GM12878 (cell line): ENCODE measurements at regions not wholly inside any gene's neighbourhood (a gene's known extent, or its start where the extent isn't known, plus 50 kb on each side); places are given as distances from the start of the nearest gene placed in this dataset.

Experiments
- ATAC-seq: fragments of 200-7000 bp; cut with Tn5 transposase; 3 replicates; pipeline ENCODE4 v1.9.1; 2020; ENCODE audit warnings: mild to moderate bottlenecking, moderate library complexity
- BruUV-seq: library from RNA; stranded (reverse); fragments of 400-500 nt; replicated peaks from 2 replicates; lab custom pipeline; 2021; lab: Mats Ljungman, UMichigan
- CTCF ChIA-PET: fragments of 300-600 bp; sonication (Branson Sonifier 250); formaldehyde crosslinking; extraction: SDS; loops from one replicate; lab custom pipeline; 2021; ENCODE audit warnings: inconsistent platforms; lab: Yijun Ruan, JAX
- POLR2A ChIA-PET: fragments of 350-600 bp; formaldehyde crosslinking; extraction: SDS; loops from one replicate; lab custom pipeline; 2021; ENCODE audit warnings: inconsistent platforms; lab: Charles Lee
- RAD21 ChIA-PET: fragments of 300-600 bp; sonication (Branson Sonifier 250); formaldehyde crosslinking; loops from one replicate; lab custom pipeline; 2023; ENCODE audit warnings: antibody characterized with exemption; ENCODE audit not compliant: unreplicated experiment; lab: Charles Lee
- SMC1A ChIA-PET: fragments of 300-600 bp; sonication (Branson Sonifier 250); formaldehyde crosslinking; loops from one replicate; lab custom pipeline; 2023; ENCODE audit not compliant: unreplicated experiment, uncharacterized antibody; lab: Charles Lee
- DNase-seq: peaks from one replicate; pipeline ENCODE4 v3.0.0-alpha.2; 2011; ENCODE audit warnings: low read depth, low spot score
- FAIRE-seq: peaks from 3 replicates; lab custom pipeline; 2011; peaks lifted over from hg19 to GRCh38; lab: Jason Lieb, UNC
- H2AFZ ChIP-seq: 2 replicates; pipeline ENCODE4 v1.6.0; 2011; ENCODE audit warnings: low read depth, low read length, control low read depth; ENCODE audit not compliant: control insufficient read depth
- H3K27ac ChIP-seq: 2 replicates; pipeline ENCODE4 v1.5.1; 2011; ENCODE audit warnings: control low read depth; ENCODE audit not compliant: control insufficient read depth, insufficient read depth
- H3K27me3 ChIP-seq, 2 experiments: replicated peaks in 1 of 2; 2 replicates each; pipeline versions ENCODE4 v1.6.0 to v1.6.1; 2011; ENCODE audit warnings: low read length in 1 of 2; ENCODE audit not compliant: control insufficient read depth in 2 of 2, insufficient read depth in 2 of 2
- H3K36me3 ChIP-seq, 2 experiments: 2 replicates each; pipeline ENCODE4 v1.5.1; 2011; ENCODE audit warnings: low read length in 1 of 2; ENCODE audit not compliant: control insufficient read depth in 2 of 2, insufficient read depth in 2 of 2
- H3K4me1 ChIP-seq: 2 replicates; pipeline ENCODE4 v1.6.1; 2011; ENCODE audit warnings: mild to moderate bottlenecking, low read length, moderate library complexity, mixed read lengths; ENCODE audit not compliant: control insufficient read depth, insufficient read depth
- H3K4me2 ChIP-seq: 2 replicates; pipeline ENCODE4 v1.6.0; 2011; ENCODE audit warnings: control low read depth; ENCODE audit not compliant: control insufficient read depth, insufficient read depth
- H3K4me3 ChIP-seq: fragments of 200-600 bp; sonication (generic); 2 replicates; pipeline ENCODE4 v1.5.1; 2016
- H3K79me2 ChIP-seq: 2 replicates; pipeline ENCODE4 v1.6.0; 2011; ENCODE audit warnings: low read length; ENCODE audit not compliant: control insufficient read depth, insufficient read depth
- H3K9ac ChIP-seq: 2 replicates; pipeline ENCODE4 v1.8.0; 2011; ENCODE audit warnings: low read length, control low read depth, mixed read lengths; ENCODE audit not compliant: control insufficient read depth, insufficient read depth
- H3K9me3 ChIP-seq: replicated peaks from 3 replicates; pipeline ENCODE4 v1.5.1; 2011; ENCODE audit warnings: mild to moderate bottlenecking, low read length; ENCODE audit not compliant: control insufficient read depth, insufficient read depth
- H4K20me1 ChIP-seq: 2 replicates; pipeline ENCODE4 v1.6.0; 2011; ENCODE audit not compliant: control insufficient read depth, insufficient read depth
- ATF3 ChIP-seq: IDR thresholded peaks from 2 replicates; pipeline ENCODE4 v1.6.1; 2011; ENCODE audit warnings: low read depth, mild to moderate bottlenecking, low read length, moderate library complexity, borderline replicate concordance; ENCODE audit errors: extremely low read depth
- ETV6 ChIP-seq, 2 experiments: fragments of 450-650 bp in 1 of 2; IDR thresholded peaks in 1 of 2; conservative IDR thresholded peaks in 1 of 2; 2 replicates each; pipeline ENCODE4 v1.6.1; 2014; ENCODE audit warnings: antibody characterized with exemption in 1 of 2, borderline replicate concordance in 1 of 2, low read depth in 1 of 2, mild to moderate bottlenecking in 1 of 2, moderate library complexity in 1 of 2
- LARP7 ChIP-seq: fragments of 450-650 bp; IDR thresholded peaks from 2 replicates; pipeline ENCODE4 v1.6.1; 2017; ENCODE audit warnings: mild to moderate bottlenecking
- MTA3 ChIP-seq: IDR thresholded peaks from 2 replicates; pipeline ENCODE4 v1.6.1; 2012; ENCODE audit warnings: low read length, inconsistent platforms, borderline replicate concordance
- MXI1 ChIP-seq: fragments of 150-350 bp; IDR thresholded peaks from 2 replicates; pipeline ENCODE4 v1.6.1; 2011; ENCODE audit warnings: low read depth, mild to moderate bottlenecking, inconsistent platforms, low read length, improper control_type of control experiment
- NRF1 ChIP-seq: conservative IDR thresholded peaks from 2 replicates; pipeline ENCODE4 v1.6.1; 2011; ENCODE audit warnings: mild to moderate bottlenecking, low read depth, low read length, improper control_type of control experiment
- PML ChIP-seq: IDR thresholded peaks from 2 replicates; pipeline ENCODE4 v1.6.1; 2012; ENCODE audit warnings: low read length, inconsistent platforms
- POLR2AphosphoS5 ChIP-seq: IDR thresholded peaks from 2 replicates; pipeline ENCODE4 v1.6.1; 2011; ENCODE audit warnings: mild to moderate bottlenecking, low read length, inconsistent platforms
- SPI1 ChIP-seq: IDR thresholded peaks from 2 replicates; pipeline ENCODE4 v1.6.1; 2011; ENCODE audit warnings: low read depth, mild to moderate bottlenecking, low read length, moderate library complexity, borderline replicate concordance; ENCODE audit not compliant: insufficient read depth
- TAF1 ChIP-seq: IDR thresholded peaks from 2 replicates; pipeline ENCODE4 v1.6.1; 2011; ENCODE audit warnings: mild to moderate bottlenecking, low read depth, low read length, borderline replicate concordance
- ZBED1 ChIP-seq: IDR thresholded peaks from 2 replicates; pipeline ENCODE4 v1.6.1; 2016; ENCODE audit warnings: borderline replicate concordance
- WGBS: methylation state at CpG from one replicate; pipeline ENCODE4 v1.1.6; 2016; ENCODE audit warnings: low lambda C conversion rate; ENCODE audit not compliant: insufficient replicate concordance, insufficient coverage; ENCODE audit errors: missing lambda C conversion rate; 5-methylcytosine and 5-hydroxymethylcytosine counted together
- in situ Hi-C: fragments of 300-500 bp; cut with MboI; formaldehyde crosslinking; loops from 9 replicates; pipeline ENCODE4 v1.14.3; 2018; ENCODE audit warnings: mixed read lengths
- intact Hi-C: fragments of 100-400 bp; cut with micrococcal nuclease; formaldehyde crosslinking; loops from one replicate; pipeline ENCODE4 v1.14.2; 2022; ENCODE audit not compliant: unreplicated experiment
- TF ChIP-seq, protein P1 (sequence below): fragments of 450-650 bp; IDR thresholded peaks from 2 replicates; pipeline ENCODE4 v1.6.1; 2018; ENCODE audit warnings: borderline replicate concordance, mild to moderate bottlenecking; ENCODE audit not compliant: partially characterized antibody

DNA sequence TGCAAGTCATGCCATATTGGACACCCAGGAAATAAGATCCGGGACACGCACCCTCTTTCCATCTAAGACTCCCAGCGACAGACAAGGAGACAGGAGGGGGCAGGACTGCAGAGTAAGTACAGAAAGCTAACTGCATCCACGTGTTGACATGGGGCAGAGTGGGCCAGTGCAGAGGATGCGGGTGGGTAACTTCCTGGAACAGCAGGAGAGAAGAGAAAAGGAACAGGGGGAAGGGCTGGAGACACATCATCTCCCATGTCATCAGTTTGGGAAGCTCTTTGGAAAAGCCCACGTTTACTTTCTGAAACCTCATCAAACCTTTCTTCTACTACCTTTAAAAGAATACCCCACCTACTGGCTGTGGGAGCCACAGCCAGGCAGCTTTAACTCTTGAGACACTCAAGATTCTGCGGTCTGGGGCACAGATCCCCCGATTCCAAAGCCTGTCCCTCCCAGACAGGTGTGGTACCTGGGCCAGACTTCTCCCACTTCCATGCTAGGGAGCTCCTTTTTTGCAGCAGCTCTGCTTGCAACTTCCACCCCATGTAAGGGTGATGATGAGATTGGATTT lies 273.5 kb upstream of the RPL38 start:
- intact Hi-C loops: no loop called here

More for the DNA sequence above, 273.5 kb upstream of the RPL38 start:
- FAIRE-seq: no peak
- H3K36me3 ChIP-seq: no peaks in the 10 kb centered on the region
- no peaks in the 10 kb centered on the region for H3K9me3 ChIP-seq
- no peaks in the 10 kb centered on the region for H3K27me3 ChIP-seq
- ChIA-PET CTCF (no interaction called here), POLR2A (no interaction called here), RAD21 (no interaction called here), SMC1A (no interaction called here)
- H3K9ac ChIP-seq: no peak overlapping the region
- DNase-seq: no peak
- no peaks in the 10 kb centered on the region for H3K79me2 ChIP-seq
- in situ Hi-C loops: no loop called here
- TF ChIP-seq, protein P1, sequence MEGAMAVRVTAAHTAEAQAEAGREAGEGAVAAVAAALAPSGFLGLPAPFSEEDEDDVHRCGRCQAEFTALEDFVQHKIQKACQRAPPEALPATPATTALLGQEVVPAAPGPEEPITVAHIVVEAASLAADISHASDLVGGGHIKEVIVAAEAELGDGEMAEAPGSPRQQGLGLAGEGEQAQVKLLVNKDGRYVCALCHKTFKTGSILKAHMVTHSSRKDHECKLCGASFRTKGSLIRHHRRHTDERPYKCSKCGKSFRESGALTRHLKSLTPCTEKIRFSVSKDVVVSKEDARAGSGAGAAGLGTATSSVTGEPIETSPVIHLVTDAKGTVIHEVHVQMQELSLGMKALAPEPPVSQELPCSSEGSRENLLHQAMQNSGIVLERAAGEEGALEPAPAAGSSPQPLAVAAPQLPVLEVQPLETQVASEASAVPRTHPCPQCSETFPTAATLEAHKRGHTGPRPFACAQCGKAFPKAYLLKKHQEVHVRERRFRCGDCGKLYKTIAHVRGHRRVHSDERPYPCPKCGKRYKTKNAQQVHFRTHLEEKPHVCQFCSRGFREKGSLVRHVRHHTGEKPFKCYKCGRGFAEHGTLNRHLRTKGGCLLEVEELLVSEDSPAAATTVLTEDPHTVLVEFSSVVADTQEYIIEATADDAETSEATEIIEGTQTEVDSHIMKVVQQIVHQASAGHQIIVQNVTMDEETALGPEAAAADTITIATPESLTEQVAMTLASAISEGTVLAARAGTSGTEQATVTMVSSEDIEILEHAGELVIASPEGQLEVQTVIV: no peak
- TF ChIP-seq ATF3 (no peak), SPI1 (no peak), LARP7 (no peak), ETV6 (conservative IDR thresholded peaks at IDR 0.05 in 1 of 2, IDR thresholded peaks at IDR 0.05 in 1 of 2; ENCODE audit: borderline replicate concordance in 1 of 2, low read depth in 1 of 2) (no peak), MTA3 (no peak), MXI1 (no peak), NRF1 (no peak), POLR2AphosphoS5 (no peak), ZBED1 (no peak), TAF1 (no peak), PML (no peak)
- no TSS peak for BruUV-seq
- no peak for ATAC-seq
- H3K27ac ChIP-seq: no peak overlapping the region
- no peaks in the 10 kb centered on the region for H4K20me1 ChIP-seq
- no peaks in the 10 kb centered on the region for H3K4me1 ChIP-seq
- H2AFZ ChIP-seq: no peak overlapping the region
- H3K4me2 ChIP-seq: no peak overlapping the region
- WGBS: 32% methylated on average over 8 of the region's 8 CpGs
- no peak overlapping the region for H3K4me3 ChIP-seq
